IMR-90 (cell line): ENCODE measurements at regions not wholly inside any gene's neighbourhood (a gene's known extent, or its start where the extent isn't known, plus 50 kb on each side); places are given as distances from the start of the nearest gene placed in this dataset.

Experiments used
- ATAC-seq: fragments of 200-7000 bp; cut with Tn5 transposase; 2 replicates; pipeline ENCODE4 v1.9.1; 2020; ENCODE audit warnings: low read depth, mild to moderate bottlenecking, moderate library complexity
- BruUV-seq: library from RNA; stranded (reverse); fragments of 400-500 nt; replicated peaks from 2 replicates; lab custom pipeline; 2021; lab: Mats Ljungman, UMichigan
- CTCF ChIA-PET: fragments of 300-600 bp; formaldehyde crosslinking; extraction: SDS; loops from one replicate; lab custom pipeline; 2021; ENCODE audit warnings: antibody characterized with exemption; lab: Yijun Ruan, JAX
- POLR2A ChIA-PET: fragments of 300-600 bp; sonication (Branson Sonifier 250); formaldehyde crosslinking; loops from one replicate; lab custom pipeline; 2022; ENCODE audit warnings: antibody characterized with exemption; ENCODE audit not compliant: unreplicated experiment; lab: Charles Lee
- DNase-seq: peaks from one replicate; pipeline ENCODE4 v3.0.0; 2013
- H2AFZ ChIP-seq: replicated peaks from 2 replicates; pipeline ENCODE3; 2013; ENCODE audit warnings: low read length, mild to moderate bottlenecking; ENCODE audit not compliant: poor library complexity
- H2AK5ac ChIP-seq: 2 replicates; pipeline ENCODE4 v1.6.1; 2013; ENCODE audit warnings: low read depth, low read length, inconsistent platforms
- H2AK9ac ChIP-seq: replicated peaks from 2 replicates; pipeline ENCODE3; 2013; ENCODE audit warnings: mild to moderate bottlenecking, low read depth, low read length, moderate library complexity; ENCODE audit not compliant: poor library complexity
- H2BK120ac ChIP-seq: 2 replicates; pipeline ENCODE4 v1.6.1; 2013; ENCODE audit warnings: low read depth, low read length, inconsistent platforms
- H2BK15ac ChIP-seq: 3 replicates; pipeline ENCODE4 v1.6.1; 2013; ENCODE audit warnings: low read depth, low read length, inconsistent platforms
- H2BK20ac ChIP-seq: 2 replicates; pipeline ENCODE4 v1.6.1; 2013; ENCODE audit warnings: low read depth, mild to moderate bottlenecking, inconsistent platforms, low read length, moderate library complexity
- H2BK5ac ChIP-seq: 2 replicates; pipeline ENCODE4 v1.6.1; 2013; ENCODE audit warnings: mild to moderate bottlenecking, low read depth, low read length, inconsistent platforms; ENCODE audit not compliant: poor library complexity, severe bottlenecking
- H3K14ac ChIP-seq: replicated peaks from 2 replicates; pipeline ENCODE4 v1.6.1; 2013; ENCODE audit warnings: low read depth, low read length, inconsistent platforms
- H3K18ac ChIP-seq: 2 replicates; pipeline ENCODE4 v1.6.1; 2013; ENCODE audit warnings: low read depth, low read length, control low read depth
- H3K23ac ChIP-seq: 2 replicates; pipeline ENCODE4 v1.6.1; 2013; ENCODE audit warnings: low read depth, low read length, inconsistent platforms
- H3K27ac ChIP-seq: 2 replicates; pipeline ENCODE4 v1.5.1; 2013; ENCODE audit warnings: mild to moderate bottlenecking, control low read depth, low read length; ENCODE audit not compliant: insufficient read depth
- H3K27me3 ChIP-seq: 2 replicates; pipeline ENCODE4 v1.6.1; 2013; ENCODE audit warnings: low read length; ENCODE audit not compliant: control insufficient read depth, insufficient read depth
- H3K36me3 ChIP-seq: 2 replicates; pipeline ENCODE4 v1.6.1; 2013; ENCODE audit warnings: low read length, mixed read lengths; ENCODE audit not compliant: control insufficient read depth, insufficient read depth
- H3K4ac ChIP-seq: 2 replicates; pipeline ENCODE4 v1.6.1; 2013; ENCODE audit warnings: low read depth, low read length, inconsistent platforms
- H3K4me1 ChIP-seq: 2 replicates; pipeline ENCODE4 v1.6.1; 2013; ENCODE audit warnings: low read length, mixed read lengths; ENCODE audit not compliant: control insufficient read depth, insufficient read depth
- H3K4me2 ChIP-seq: 2 replicates; pipeline ENCODE4 v1.6.1; 2013; ENCODE audit warnings: low read depth, mild to moderate bottlenecking, control low read depth, low read length, moderate library complexity
- H3K4me3 ChIP-seq: 2 replicates; pipeline ENCODE4 v1.5.1; 2013; ENCODE audit warnings: low read depth, mild to moderate bottlenecking, control low read depth, low read length, moderate library complexity; ENCODE audit not compliant: insufficient read depth
- H3K56ac ChIP-seq: 2 replicates; pipeline ENCODE4 v1.6.1; 2013; ENCODE audit warnings: low read length, inconsistent platforms; ENCODE audit not compliant: insufficient read depth; ENCODE audit errors: extremely low read depth
- H3K79me1 ChIP-seq, 2 experiments: 2 replicates each; pipeline ENCODE4 v1.6.1; 2013; ENCODE audit warnings: low read length in 2 of 2, inconsistent platforms in 1 of 2, low read depth in 1 of 2
- H3K9ac ChIP-seq: 2 replicates; pipeline ENCODE4 v1.6.1; 2013; ENCODE audit warnings: low read depth, low read length, control low read depth
- H3K9me1 ChIP-seq: 2 replicates; pipeline ENCODE4 v1.6.1; 2013; ENCODE audit warnings: low read length, inconsistent platforms; ENCODE audit not compliant: insufficient read depth
- H3K9me3 ChIP-seq: 2 replicates; pipeline ENCODE4 v1.6.1; 2013; ENCODE audit warnings: low read length; ENCODE audit not compliant: control insufficient read depth, insufficient read depth
- H4K20me1 ChIP-seq: 2 replicates; pipeline ENCODE4 v1.6.1; 2013; ENCODE audit warnings: low read length, inconsistent platforms; ENCODE audit not compliant: insufficient read depth
- H4K5ac ChIP-seq: 2 replicates; pipeline ENCODE4 v1.6.1; 2013; ENCODE audit warnings: mild to moderate bottlenecking, low read depth, low read length, control low read depth
- H4K8ac ChIP-seq, 2 experiments: 2 replicates each; pipeline ENCODE4 v1.6.1; 2013; ENCODE audit warnings: low read depth in 2 of 2, low read length in 2 of 2, control low read depth in 1 of 2, inconsistent platforms in 1 of 2
- H4K91ac ChIP-seq: 2 replicates; pipeline ENCODE4 v1.6.1; 2013; ENCODE audit warnings: low read depth, low read length, inconsistent platforms; ENCODE audit not compliant: insufficient read depth
- CHD1 ChIP-seq: IDR thresholded peaks from 2 replicates; pipeline ENCODE4 v1.6.1; 2012; ENCODE audit warnings: low read depth, low read length, improper control_type of control experiment
- ELK1 ChIP-seq: fragments of 150-350 bp; IDR thresholded peaks from 2 replicates; pipeline ENCODE4 v1.6.1; 2016; ENCODE audit warnings: low read depth, mild to moderate bottlenecking, low read length, moderate library complexity, borderline replicate concordance
- FOS ChIP-seq: fragments of 150-350 bp; IDR thresholded peaks from 2 replicates; pipeline ENCODE4 v1.6.1; 2016; ENCODE audit warnings: low read depth, low read length
- MAFK ChIP-seq: IDR thresholded peaks from 2 replicates; pipeline ENCODE4 v1.6.1; 2012; ENCODE audit warnings: low read depth, low read length, improper control_type of control experiment
- MAZ ChIP-seq: IDR thresholded peaks from 2 replicates; pipeline ENCODE4 v1.6.1; 2012; ENCODE audit warnings: low read depth, mild to moderate bottlenecking, low read length, improper control_type of control experiment, moderate library complexity, borderline replicate concordance
- MXI1 ChIP-seq: IDR thresholded peaks from 2 replicates; pipeline ENCODE4 v1.6.1; 2012; ENCODE audit warnings: low read depth, mild to moderate bottlenecking, low read length, moderate library complexity, borderline replicate concordance
- NFE2L2 ChIP-seq: fragments of 150-350 bp; IDR thresholded peaks from 2 replicates; pipeline ENCODE4 v1.6.1; 2016; ENCODE audit warnings: low read depth, mild to moderate bottlenecking, low read length
- POLR2A ChIP-seq: IDR thresholded peaks from 2 replicates; pipeline ENCODE4 v1.6.1; 2012; ENCODE audit warnings: mild to moderate bottlenecking, low read depth, low read length
- RCOR1 ChIP-seq: IDR thresholded peaks from 2 replicates; pipeline ENCODE4 v1.6.1; 2012; ENCODE audit warnings: mild to moderate bottlenecking, low read length, improper control_type of control experiment; ENCODE audit not compliant: insufficient replicate concordance
- WGBS, 2 experiments: methylation state at CpG; one replicate each; pipeline versions ENCODE4 v1.1.5 to v1.1.7; 2013; ENCODE audit warnings: missing lambda C conversion rate in 2 of 2; ENCODE audit not compliant: insufficient read length in 1 of 2; ENCODE audit errors: extremely low coverage in 2 of 2; 5-methylcytosine and 5-hydroxymethylcytosine counted together
- dilution Hi-C: fragments of 300-500 bp; cut with HindIII; formaldehyde crosslinking; loops from one replicate; pipeline ENCODE4 v1.14.3; 2018; ENCODE audit warnings: low sequenced_read_pairs; ENCODE audit not compliant: unreplicated experiment
- in situ Hi-C: fragments of 300-500 bp; cut with MboI; formaldehyde crosslinking; loops from 3 replicates; pipeline ENCODE4 v1.14.3; 2019; ENCODE audit warnings: low sequenced_read_pairs, inconsistent platforms, mixed read lengths
- intact Hi-C: fragments of 100-400 bp; cut with micrococcal nuclease; formaldehyde crosslinking; loops from 2 replicates; pipeline ENCODE4 v1.10.0; 2022
- TF ChIP-seq, protein P1 (sequence below): fragments of 150-350 bp; IDR thresholded peaks from 2 replicates; pipeline ENCODE4 v1.6.1; 2017; ENCODE audit warnings: mild to moderate bottlenecking, antibody characterized with exemption, low read length, low read depth

DNA sequence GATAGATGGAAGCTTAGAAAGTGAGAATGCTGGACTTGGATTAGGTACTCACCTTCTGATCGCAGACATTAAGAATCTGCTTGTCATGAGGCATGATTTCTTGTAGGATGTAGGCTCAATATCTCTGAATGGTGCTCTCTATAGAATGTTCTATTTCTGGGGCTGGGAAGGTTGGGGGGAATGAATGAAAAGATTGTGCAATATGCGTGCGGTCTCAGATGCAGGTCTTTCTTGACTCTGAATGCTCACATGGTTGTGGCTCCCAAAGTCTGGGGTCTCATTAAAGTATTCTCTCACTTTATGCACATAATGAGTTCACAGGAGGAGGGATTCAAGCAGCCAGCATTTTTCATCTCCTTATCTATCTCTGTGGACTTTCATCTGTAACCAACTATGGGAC lies 482.0 kb upstream of the CD180 start:
- no TSS peak for BruUV-seq
- no peak overlapping the region for H3K9ac ChIP-seq
- no peaks in the 10 kb centered on the region for H3K79me1 ChIP-seq
- no peak overlapping the region for H4K5ac ChIP-seq
- no peaks in the 10 kb centered on the region for H3K27me3 ChIP-seq
- H3K4me3 ChIP-seq = no peak overlapping the region
- no peak overlapping the region for H3K56ac ChIP-seq
- H2BK20ac ChIP-seq = no peak overlapping the region
- CTCF ChIA-PET = no interaction called here
- intact Hi-C loops = no loop called here
- H2BK15ac ChIP-seq = no peak overlapping the region
- POLR2A ChIA-PET = no interaction called here
- no peak overlapping the region for H2BK120ac ChIP-seq
- H3K9me3 ChIP-seq = no peaks in the 10 kb centered on the region
- no peaks in the 10 kb centered on the region for H4K20me1 ChIP-seq
- H2BK5ac ChIP-seq = no peak overlapping the region
- H4K8ac ChIP-seq = no peak overlapping the region
- no peak overlapping the region for H2AFZ ChIP-seq
- H3K27ac ChIP-seq = no peak overlapping the region
- no peak overlapping the region for H2AK5ac ChIP-seq
- no peak overlapping the region for H3K23ac ChIP-seq
- ATAC-seq = no peak
- no peak overlapping the region for H2AK9ac ChIP-seq
- no peak overlapping the region for H3K18ac ChIP-seq
- no peak overlapping the region for H3K4me2 ChIP-seq
- in situ Hi-C loops = no loop called here
- no peak overlapping the region for H4K91ac ChIP-seq
- no CpG with 5 or more reads among the region's 3 CpGs for WGBS, 2 experiments
- H3K4ac ChIP-seq = no peak overlapping the region
- TF ChIP-seq CHD1 (no peak), FOS (no peak), MAFK (no peak), ELK1 (no peak), MXI1 (no peak), RCOR1 (no peak), MAZ (no peak), POLR2A (no peak), NFE2L2 (no peak)
- TF ChIP-seq, protein P1, sequence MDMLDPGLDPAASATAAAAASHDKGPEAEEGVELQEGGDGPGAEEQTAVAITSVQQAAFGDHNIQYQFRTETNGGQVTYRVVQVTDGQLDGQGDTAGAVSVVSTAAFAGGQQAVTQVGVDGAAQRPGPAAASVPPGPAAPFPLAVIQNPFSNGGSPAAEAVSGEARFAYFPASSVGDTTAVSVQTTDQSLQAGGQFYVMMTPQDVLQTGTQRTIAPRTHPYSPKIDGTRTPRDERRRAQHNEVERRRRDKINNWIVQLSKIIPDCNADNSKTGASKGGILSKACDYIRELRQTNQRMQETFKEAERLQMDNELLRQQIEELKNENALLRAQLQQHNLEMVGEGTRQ = no peak
- H3K36me3 ChIP-seq = no peaks in the 10 kb centered on the region
- no peak for DNase-seq
- dilution Hi-C loops = no loop called here
- no peak overlapping the region for H3K14ac ChIP-seq
- no peaks in the 10 kb centered on the region for H3K9me1 ChIP-seq
- H3K4me1 ChIP-seq = no peaks in the 10 kb centered on the region
